ENCODE measurements at regions not wholly inside any gene's neighbourhood (a gene's known extent, or its start where the extent isn't known, plus 50 kb on each side); places are given as distances from the start of the nearest gene placed in this dataset.
A peak's percentile ranks its signal among the peaks of the same experiment; 100 is the strongest.

DNA sequence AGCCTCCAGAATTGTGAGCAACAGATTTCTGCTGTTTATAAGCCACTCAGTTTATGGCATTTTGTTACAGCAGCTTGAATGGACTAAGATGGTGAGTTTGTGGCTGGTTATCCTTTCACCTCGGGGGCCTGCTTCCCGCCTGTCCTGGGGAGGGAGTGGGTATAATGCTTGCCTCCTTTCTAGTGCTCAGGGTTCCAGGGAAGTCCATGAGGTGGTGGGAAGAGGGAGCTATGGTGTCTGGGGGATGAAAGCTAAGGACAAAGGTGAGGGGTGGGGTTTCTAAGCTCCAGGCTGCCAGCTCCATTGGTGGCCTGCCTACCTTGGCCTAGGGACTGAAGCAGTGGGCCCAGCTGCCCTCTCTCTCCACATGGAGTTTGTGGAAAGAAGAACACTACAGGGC lies 50.2 kb upstream of the SDK2 start:
- DNase-seq = no peak

GRCh38 chr17:73695035-73695738 lies 50.9 kb upstream of the SDK2 start:
- DNase-seq = no peak

GRCh38 chr17:73696251-73696650 lies 52.0 kb upstream of the SDK2 start:
- no peak for DNase-seq

GRCh38 chr17:73697872-73698271 lies 53.6 kb upstream of the SDK2 start:
- peak; percentile 98 for DNase-seq

- DNase-seq = no peak
Measured at GRCh38 chr17:73698966-73699365, 54.7 kb upstream of the SDK2 start.

- DNase-seq = no peak
Measured at GRCh38 chr17:73701701-73702100, 57.5 kb upstream of the SDK2 start.

DNA sequence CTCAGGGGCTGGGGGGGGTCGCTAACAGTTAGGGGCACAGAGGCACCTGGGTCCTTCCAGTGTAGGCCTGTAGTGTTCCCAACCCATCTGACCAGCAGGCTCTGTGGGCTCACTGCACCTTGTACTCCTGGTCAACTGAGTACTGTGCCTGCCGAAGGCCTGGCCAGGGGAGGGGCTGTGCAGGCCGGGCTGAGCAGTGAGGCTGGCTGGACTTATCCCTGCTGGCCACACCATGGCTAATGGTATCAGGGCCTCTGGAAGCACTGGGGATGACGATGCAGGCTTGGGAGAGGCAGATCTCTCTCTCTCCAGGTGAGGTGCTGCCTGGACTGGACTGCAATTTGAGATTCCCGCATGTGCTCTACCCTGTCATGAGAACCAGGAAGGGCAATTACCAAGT lies 58.9 kb upstream of the SDK2 start:
- no peak for DNase-seq

GRCh38 chr17:73703917-73704316 lies 59.7 kb upstream of the SDK2 start:
- DNase-seq = no peak

GRCh38 chr17:73705594-73705993 lies 61.3 kb upstream of the SDK2 start:
- no peak for DNase-seq

- DNase-seq = no peak
Measured at GRCh38 chr17:73706428-73706827, 62.2 kb upstream of the SDK2 start.

DNA sequence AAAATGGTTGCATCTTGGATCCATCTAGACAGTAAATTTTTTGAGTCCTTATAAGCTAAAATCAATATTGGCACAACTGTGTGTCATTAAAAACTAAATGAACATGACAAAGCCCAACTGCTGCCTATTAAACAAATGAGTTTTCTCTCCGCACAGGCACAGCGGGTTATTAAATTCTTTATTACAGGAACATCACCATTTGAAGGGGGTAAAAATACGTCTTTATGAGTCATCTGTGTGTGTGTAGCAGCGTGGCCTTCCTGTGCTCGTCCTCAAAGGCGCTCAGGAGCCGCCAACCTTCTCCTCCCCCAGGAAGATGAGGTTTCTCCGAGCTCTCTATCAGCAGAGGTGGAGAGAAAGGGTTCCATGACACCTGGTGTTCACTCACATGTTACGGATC lies 62.6 kb upstream of the SDK2 start:
- DNase-seq = no peak

- no peak for DNase-seq
Measured at GRCh38 chr17:73707358-73707757, 63.1 kb upstream of the SDK2 start.

DNA sequence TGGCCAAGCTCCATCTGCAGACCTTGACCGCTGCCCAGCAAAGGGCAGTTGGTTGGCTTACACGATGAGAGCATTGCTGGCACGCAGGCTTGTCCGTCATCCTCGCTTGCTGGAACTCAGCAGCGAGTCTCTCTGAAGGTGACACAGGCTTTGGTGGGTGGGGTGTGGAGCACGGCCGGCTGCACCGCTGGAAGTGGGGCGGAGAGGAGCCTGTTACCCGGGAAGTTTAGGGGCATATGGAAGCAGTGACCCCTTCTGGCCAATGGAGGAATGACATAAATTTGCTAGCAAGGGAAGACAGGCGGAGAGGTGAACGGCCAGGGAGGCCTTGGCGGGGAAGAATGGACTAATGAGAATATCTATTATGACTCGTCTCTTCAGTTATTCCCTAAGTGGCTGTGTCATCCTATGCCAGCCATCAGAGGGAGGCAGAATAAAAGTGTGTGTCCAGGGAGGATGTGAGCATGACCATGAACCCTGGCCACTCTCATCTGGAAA lies 65.9 kb upstream of the SDK2 start:
- peak; percentile 92 for DNase-seq

- no peak for DNase-seq
Measured at GRCh38 chr17:73711184-73711583, 66.9 kb upstream of the SDK2 start.

GRCh38 chr17:73711916-73712315 lies 67.7 kb upstream of the SDK2 start:
- no peak for DNase-seq

DNA sequence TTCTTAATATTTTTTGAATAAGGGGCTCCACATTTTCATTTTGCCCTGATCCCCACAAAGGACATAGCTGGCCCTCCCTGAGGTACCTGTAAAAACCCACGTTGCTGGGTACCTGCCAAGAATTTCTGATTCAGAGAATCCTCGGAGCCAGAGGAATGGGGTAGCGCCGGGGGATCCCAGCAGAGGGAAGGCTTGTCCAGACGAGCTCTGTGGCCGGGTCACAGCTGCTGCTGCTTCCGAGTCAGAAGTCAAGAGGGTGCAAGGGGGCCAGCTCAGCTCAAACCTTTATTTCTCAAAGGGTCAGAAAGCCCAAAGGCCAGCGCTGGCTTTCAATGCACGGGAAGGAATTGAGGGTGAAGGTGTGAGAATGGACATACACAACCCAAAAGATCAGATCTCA lies 68.9 kb upstream of the SDK2 start:
- DNase-seq = no peak

GRCh38 chr17:73715769-73716168 lies 71.5 kb upstream of the SDK2 start:
- no peak for DNase-seq

DNA sequence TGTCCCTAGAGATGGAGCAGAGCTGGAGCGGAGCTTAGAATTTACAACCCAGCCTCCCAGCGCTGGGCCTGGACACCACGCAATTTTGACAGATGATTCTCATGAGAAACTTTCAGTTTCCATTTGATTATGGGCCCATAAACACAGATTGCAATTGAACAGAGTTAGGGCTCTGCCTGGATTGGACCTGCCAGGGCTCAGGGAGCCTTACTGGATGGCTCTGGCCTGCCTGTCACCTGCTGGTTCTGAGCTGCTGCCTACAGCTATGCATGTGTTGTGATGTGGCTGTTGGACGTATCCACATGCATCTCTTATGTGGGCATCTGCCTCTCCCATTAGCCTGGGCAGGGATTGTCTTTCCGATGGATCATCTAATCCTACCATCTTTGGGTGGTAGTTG lies 73.4 kb upstream of the SDK2 start:
- no peak for DNase-seq

DNA sequence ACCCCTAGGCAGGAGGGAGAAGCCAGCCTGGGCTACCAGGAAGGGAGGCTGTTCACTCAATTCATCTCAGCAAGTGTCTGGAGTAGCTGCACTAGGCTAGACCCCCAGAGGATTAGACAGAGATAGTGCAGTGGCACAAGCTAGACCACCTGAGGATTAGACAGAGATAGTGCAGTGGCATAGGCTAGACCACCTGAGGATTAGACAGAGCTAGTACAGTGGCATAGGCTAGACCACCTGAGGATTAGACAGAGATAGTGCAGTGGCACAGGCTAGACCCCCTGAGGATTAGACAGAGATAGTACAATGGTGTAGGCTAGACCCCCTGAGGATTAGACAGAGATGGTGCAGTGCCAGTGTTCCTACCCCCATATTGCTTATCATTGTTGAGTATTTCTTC lies 74.1 kb upstream of the SDK2 start:
- no peak for DNase-seq

DNA sequence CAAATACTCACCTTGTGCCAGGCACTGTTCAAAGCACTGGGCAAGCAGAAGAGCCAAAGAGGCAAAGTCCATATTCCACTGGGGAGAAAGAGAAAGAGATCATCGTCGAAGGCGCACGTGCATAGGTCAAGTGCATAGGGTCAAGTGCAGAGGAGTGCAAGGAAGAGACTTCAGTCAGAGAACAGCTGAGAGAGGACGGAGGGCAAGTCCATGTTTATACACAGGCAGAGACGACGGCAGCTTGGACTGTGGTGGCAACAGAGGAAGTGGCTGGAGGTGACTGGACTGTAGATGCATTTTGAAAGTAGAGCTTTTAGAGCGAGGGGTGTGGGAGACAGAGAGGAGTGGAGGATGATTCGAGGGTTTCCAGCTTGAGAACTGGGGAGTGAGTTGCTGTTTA lies 74.7 kb upstream of the SDK2 start:
- DNase-seq = peak; percentile 82

GRCh38 chr17:73719588-73720071 lies 75.4 kb upstream of the SDK2 start:
- peak; percentile 96 for DNase-seq

DNA sequence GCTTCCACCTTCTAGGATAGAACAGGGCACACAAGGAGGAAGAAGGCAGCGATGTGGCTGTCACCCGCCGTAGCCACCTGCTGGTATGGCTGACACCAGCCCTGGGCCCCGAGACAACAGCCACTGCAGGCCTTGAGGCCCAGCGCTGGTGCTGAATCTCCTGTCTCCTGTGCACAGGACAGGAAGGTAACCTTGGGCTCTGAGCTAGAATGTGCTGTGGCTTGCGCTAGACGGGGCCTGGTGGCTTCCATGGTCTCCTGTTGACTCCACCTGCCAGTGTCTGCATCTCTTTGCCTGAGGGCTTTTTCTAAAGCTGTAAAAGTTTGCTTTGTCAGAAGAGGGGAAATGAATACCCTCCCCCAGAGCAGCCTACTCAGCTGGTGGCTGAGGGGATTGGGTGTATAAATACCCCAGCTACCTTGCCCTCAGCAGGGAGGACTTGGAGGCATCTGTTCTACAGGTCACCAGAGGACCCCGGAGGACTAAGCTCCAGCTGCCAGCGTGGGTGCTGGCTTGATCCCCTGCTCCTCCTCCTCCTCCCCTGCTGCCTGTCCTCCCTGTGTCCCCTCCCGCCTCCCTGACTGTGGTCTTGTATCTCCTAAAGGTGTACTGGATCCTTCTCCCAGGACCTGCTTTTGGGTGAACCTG lies 76.1 kb upstream of the SDK2 start:
- peak; percentile 90 for DNase-seq

DNA sequence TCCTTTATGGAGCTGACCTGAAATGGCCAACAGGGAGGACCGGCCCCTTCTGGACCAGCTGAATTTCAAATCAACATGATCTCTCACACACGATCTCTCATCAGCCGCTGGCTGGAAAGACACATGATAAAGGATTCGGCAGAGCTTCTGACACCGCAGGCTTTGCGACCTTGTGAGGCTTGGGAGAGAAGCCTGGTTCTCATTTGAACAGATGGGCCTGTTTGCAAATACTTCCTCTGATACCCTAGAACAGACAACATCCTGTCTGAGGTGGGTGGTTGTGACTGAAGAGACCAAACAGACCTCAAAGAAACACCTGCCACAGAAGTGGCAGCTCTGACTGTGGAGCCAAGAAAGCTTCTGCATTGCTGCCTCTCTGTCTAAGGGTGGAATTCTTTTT lies 77.9 kb upstream of the SDK2 start:
- DNase-seq = peak; percentile 96

DNA sequence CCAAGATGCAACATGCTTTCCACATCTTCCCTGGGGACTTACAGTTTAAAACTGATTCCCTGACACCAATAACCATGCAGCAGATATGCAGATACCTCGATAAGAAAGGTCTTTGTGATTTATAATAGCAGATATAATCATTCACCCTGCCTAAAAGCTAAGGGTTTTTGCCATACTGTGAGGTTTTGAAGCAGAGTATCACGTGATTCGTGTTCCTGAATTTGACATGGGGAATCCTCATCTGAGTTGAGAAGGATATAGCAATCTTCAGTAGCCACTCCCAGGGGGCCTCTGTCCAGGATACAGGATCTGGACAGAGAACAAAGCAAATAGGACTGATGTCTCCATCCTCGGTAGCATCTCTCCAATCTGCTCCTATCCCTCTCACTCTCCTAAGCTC lies 79.1 kb upstream of the SDK2 start:
- no peak for DNase-seq

- DNase-seq = no peak
Measured at GRCh38 chr17:73724341-73724740, 80.1 kb upstream of the SDK2 start.

Measured in NCI-H510A treated with DMSO at 0.1 percent for 48 hours (cell line).